Myocyte (in vitro differentiated cells): ENCODE measurements at regions not wholly inside any gene's neighbourhood (a gene's known extent, or its start where the extent isn't known, plus 50 kb on each side); places are given as distances from the start of the nearest gene placed in this dataset.

ENCODE experiments used
- DNase-seq: peaks from one replicate; pipeline ENCODE4 v3.0.0-alpha.2; 2012; ENCODE audit warnings: low read depth

DNA sequence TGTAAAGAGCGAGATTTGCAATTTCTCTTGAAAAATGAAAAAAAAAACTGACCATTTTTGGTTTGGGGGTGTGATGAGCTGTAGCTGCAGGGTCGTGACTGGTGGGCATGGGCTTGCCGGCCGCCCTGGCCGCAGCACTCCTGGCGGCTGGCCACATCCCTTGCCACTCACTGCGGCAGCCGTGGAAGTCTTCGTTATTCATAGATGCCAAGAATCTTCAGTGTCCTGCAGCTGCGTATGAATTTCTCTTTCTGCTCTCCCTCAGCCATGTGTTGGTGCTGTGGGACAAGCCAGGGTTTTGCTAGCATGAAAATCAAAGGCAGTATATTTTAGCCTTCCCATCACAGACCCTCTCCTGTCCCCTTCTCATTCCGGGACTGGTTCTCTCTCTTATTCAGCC lies 151.7 kb upstream of the TSHZ3 start:
- DNase-seq, result peak; percentile 67

- peak; percentile 18 for DNase-seq
Measured at GRCh38 chr19:31501427-31502195, 152.4 kb upstream of the TSHZ3 start.

DNA sequence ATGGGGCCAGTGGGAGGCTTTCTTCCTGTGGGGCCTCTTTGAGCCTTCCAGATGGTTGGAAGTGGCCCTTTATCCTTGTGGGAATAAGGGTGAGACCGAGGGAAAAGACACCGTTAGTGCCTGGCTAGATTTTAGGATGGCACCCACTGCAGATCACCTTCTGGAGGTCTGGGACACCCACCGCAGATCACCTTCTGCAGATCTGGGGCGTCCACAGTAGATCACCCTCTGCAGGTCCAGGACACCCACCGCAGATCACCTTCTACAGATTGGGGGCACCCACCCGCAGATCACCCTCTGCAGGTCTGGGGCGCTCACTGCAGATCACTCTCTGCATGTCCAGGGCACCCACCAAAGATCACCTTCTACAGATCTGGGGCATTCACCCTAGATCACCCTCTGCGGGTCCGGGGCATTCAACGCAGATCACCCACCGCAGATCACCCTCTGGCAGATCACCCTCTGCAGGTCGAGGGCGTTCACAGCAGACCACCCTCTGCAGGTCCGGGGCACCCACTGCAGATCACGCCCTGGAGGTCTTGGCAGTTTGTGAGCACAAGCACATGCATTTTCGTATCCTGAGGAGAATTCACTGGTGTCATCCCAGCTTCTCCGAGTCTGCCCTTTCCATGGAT lies 153.4 kb upstream of the TSHZ3 start:
- DNase-seq, result no peak

- no peak for DNase-seq
Measured at GRCh38 chr19:31503211-31503610, 154.0 kb upstream of the TSHZ3 start.

DNA sequence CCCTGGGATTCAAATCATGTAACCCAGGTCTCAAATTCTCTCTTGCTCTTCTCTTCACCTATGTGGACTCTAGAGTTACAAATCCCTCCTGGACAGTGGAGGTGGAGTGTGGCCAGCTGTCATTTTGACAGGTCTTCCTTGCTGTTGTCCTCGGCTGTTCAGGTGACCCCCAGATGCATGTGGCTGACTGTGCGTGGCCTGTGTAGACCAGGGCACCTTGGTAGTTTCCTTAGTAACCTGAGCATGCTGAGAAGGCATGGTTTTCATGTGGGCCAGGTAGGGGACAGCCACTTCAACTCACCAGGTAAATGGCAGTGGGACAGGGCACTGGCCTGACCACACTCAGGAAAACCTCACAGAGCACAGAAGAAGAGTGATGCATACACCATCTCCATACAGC lies 155.0 kb upstream of the TSHZ3 start:
- DNase-seq, result no peak

- DNase-seq, result no peak
Measured at GRCh38 chr19:31505596-31505910, 156.3 kb upstream of the TSHZ3 start.

DNA sequence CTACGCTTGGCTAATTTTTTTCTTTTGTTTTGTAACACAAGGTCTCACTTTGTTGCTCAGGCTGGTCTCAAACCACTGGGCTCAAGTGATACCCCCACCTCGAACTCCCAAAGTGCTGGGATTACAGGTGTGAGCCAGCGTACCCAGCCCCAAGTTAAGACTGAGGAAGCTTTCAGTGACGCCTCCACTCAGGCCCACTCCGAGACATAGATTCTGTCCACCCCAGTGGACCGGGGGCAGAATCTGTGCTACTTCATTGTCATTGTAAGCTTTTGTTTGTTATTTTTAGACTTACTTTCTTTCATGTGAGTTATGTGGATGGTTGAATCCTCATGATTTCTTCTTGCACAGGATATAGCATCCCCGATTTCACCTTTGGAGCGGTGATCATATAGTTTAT lies 156.9 kb upstream of the TSHZ3 start:
- no peak for DNase-seq

DNA sequence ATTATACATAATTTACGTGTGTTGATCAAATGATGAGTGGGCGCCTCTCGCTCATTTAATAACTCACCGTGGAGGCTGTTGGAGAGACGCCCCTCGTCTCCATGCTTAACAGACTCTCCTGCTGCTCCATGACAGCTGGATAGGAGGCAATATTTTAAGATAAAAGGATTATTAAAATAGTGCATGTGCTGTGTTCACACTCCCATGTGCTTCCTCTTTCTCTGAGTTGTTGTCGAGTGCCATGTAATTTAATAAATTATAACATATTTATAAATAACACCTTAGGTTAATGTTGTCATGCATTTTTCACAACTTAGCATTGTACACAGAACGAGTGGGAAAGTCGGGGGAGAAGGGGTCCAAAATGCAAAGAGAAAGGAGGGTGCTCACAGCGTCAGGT lies 161.4 kb upstream of the TSHZ3 start:
- DNase-seq, result no peak

- no peak for DNase-seq
Measured at GRCh38 chr19:31511098-31511497, 161.9 kb upstream of the TSHZ3 start.

GRCh38 chr19:31511696-31512095 lies 162.5 kb upstream of the TSHZ3 start:
- DNase-seq, result no peak

- no peak for DNase-seq
Measured at GRCh38 chr19:31512181-31512970, 163.1 kb upstream of the TSHZ3 start.

- no peak for DNase-seq
Measured at GRCh38 chr19:31513841-31514240, 164.6 kb upstream of the TSHZ3 start.

DNA sequence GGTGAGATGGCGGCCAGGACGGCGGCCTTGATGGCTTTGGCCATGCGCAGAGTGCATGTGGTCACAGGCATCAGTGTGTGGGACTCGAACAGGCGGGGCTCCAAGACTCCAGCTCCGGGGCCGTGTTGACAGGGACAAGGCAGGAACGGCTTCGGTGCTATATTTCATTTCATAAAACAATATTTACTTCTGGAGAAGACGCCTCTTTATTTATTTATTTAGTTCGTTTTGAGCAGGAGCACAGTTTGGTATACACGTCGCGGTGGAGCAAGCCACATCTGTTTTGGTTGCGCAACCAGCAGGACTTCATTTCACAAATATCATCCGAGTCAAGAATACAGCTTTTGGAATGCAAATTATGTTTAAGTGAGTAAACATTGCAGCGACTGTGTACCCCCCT lies 166.7 kb upstream of the TSHZ3 start:
- no peak for DNase-seq

- no peak for DNase-seq
Measured at GRCh38 chr19:31516756-31517155, 167.5 kb upstream of the TSHZ3 start.

DNA sequence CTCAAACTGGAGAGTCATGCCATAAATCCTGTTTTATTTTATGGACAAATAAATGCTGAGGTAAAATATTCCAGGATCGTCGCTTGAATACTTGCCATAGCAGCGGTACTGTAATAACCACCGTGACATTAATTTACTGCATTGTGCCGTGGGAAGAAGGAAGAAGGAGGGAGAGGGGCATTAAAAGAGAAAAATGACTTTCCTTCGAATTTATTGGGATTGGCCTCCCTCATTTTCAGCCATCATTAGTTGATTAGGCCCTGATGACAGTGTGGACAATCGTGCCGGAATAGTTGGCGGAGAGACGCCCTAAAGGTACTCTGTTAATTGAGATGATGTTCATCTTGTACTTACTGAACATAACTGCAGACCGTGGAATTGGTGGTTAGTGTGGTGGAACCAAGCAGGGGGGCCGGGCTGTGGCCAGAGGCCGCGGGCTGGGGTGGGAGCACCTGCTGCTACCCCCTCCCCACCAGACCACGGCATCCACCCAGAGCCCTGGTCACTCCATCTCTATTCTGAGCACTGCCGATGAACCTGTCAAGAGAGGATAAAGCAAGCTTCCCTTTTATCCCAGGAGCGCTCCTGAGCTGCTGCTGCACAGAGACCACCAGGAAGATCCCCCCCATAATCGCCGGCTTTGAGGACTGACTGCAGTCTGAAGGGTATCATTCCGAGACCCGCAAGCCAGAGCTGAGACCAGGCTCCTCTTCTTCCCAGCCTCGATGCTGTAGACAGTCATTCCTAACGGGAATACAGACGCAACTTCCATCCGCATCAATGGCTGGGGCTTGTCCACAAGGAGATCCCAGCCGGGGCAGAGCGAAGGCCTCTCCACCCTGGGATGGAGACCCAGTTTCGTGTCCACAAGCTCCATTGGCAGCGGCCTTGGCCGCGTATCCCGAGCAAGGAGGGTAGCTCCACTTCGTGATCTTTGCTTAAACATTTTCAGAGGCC lies 168.3 kb upstream of the TSHZ3 start:
- peak; percentile 58 for DNase-seq

- peak; percentile 74 for DNase-seq
Measured at GRCh38 chr19:31518216-31519020, 169.2 kb upstream of the TSHZ3 start.

DNA sequence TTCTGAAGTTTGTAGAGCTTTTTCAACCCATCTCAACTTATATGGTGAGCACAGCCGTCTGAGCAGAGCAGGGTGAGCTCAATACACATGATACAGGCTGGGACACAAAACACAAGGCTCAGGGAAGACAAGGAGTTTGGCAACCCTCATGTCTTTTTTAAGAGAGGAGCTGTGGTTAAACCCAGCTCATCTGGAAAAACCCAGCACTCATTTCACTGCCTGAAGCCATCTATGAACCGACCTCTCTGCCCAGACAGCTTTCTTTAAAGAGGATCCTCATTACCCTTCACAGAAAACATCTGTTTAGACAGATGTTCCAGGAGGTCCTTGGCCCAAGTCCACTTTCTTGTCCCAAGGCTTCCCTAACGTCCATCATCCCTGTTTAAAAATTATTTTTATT lies 170.0 kb upstream of the TSHZ3 start:
- peak; percentile 46 for DNase-seq

- DNase-seq, result no peak
Measured at GRCh38 chr19:31519908-31520307, 170.7 kb upstream of the TSHZ3 start.

DNA sequence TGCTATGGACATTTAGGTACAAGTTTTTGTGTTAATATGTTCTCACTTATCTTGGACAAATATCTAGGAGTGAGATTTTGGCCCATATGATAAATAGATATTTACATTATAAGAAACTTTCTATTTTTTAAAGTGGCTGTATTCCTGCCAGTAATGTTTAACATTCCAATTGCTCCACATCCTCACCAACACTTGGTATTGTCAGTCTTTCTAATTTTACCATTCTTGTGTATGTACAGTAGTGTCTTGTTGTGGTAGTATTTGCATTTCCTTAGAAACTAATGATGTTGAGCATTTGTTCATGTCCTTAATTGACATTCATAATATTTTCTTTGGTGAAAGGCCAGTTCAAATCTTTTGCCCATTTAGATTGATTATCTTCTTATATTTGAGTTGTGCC lies 171.4 kb upstream of the TSHZ3 start:
- DNase-seq, result no peak

GRCh38 chr19:31525610-31526147 lies 176.4 kb upstream of the TSHZ3 start:
- DNase-seq, result no peak
